Adrenal gland (tissue), 9 donors: ENCODE measurements at regions not wholly inside any gene's neighbourhood (a gene's known extent, or its start where the extent isn't known, plus 50 kb on each side); places are given as distances from the start of the nearest gene placed in this dataset.

Source experiments
- DNase-seq, 7 donors: peaks; one replicate each; pipeline ENCODE4 v3.0.0-alpha.2; 2019 to 2020
- H3K27ac ChIP-seq, 5 donors: fragments of 200-600 bp; sonication (generic) in 4 of 5; 1 replicate in 3 of 5; 2 replicates in 2 of 5; pipeline versions ENCODE4 v1.5.1 to v1.8.0; 2016 to 2020; ENCODE audit warnings: mild to moderate bottlenecking in 1 of 5
- H3K27me3 ChIP-seq: fragments of 200-600 bp; 2 replicates; pipeline ENCODE4 v1.8.0; 2021
- H3K36me3 ChIP-seq, 2 donors: fragments of 200-600 bp; replicated peaks in 1 of 2; 1 replicate in 1 of 2; 2 replicates in 1 of 2; pipeline versions ENCODE4 v1.5.1 to v1.8.0; 2018 to 2022
- H3K4me1 ChIP-seq, 2 donors: fragments of 200-600 bp; replicated peaks in 1 of 2; 1 replicate in 1 of 2; 2 replicates in 1 of 2; pipeline versions ENCODE4 v1.5.1 to v1.8.0; 2018 to 2021
- H3K4me3 ChIP-seq, 4 donors: fragments of 200-600 bp; sonication (generic) in 3 of 4; one replicate each; pipeline ENCODE4 v1.5.1; 2016 to 2018
- H3K9me3 ChIP-seq, 3 donors: fragments of 200-600 bp; sonication (generic) in 1 of 3; replicated peaks in 1 of 3; 1 replicate in 2 of 3; 2 replicates in 1 of 3; pipeline versions ENCODE4 v1.5.1 to v1.8.0; 2016 to 2021
- POLR2A ChIP-seq, 2 donors: fragments of 450-650 bp; IDR thresholded peaks; one replicate each; pipeline ENCODE4 v1.6.1; 2017; ENCODE audit warnings: antibody characterized with exemption in 2 of 2, mild to moderate bottlenecking in 2 of 2, moderate library complexity in 1 of 2
- WGBS, 4 donors: extraction: QIAGEN DNeasy Blood & Tissue Kit in 2 of 4; methylation state at CpG; one replicate each; pipeline versions ENCODE4 v1.1.5 to v1.1.7; 2013 to 2017; 5-methylcytosine and 5-hydroxymethylcytosine counted together
- intact Hi-C, 2 donors: fragments of 100-400 bp; cut with DNase I; formaldehyde crosslinking; loops; one replicate each; pipeline versions ENCODE4 v1.14.1 to v1.15.0; 2022 to 2023
- TF ChIP-seq, protein P1 (sequence below), 6 experiments: fragments of 450-650 bp in 4 of 6; fragments of 200-600 bp in 2 of 6; sonication (generic) in 1 of 6; IDR thresholded peaks; 1 replicate in 5 of 6; 2 replicates in 1 of 6; pipeline versions ENCODE4 v1.5.1 to v1.8.0; 2016 to 2021; ENCODE audit warnings: antibody characterized with exemption in 6 of 6, mild to moderate bottlenecking in 2 of 6, moderate library complexity in 1 of 6
- donor health status: healthy with polysubstance abuse.
- donor health status: Bipolar disorder and iron deficiency.
- donor health status: DM: yes; HTN: yes; CAD: no.
- donor health status: DM: no; HTN: no; CAD: no.
- donor health status: DM: no; HTN: no; CAD: no.

GRCh38 chr4:100879471-100879870, 361.6 kb upstream of the EMCN start:
- 87 to 100% (median 97%) methylated on average over 1 of the region's 1 CpG for WGBS, 4 donors

GRCh38 chr4:100876546-100876945, 358.7 kb upstream of the EMCN start:
- Histone ChIP-seq H3K4me1 (no peaks in the 10 kb centered on the region), H3K27me3 (no peaks in the 10 kb centered on the region), H3K36me3 (no peaks in the 10 kb centered on the region), H3K4me3 (no peak overlapping the region), H3K9me3 (no peaks in the 10 kb centered on the region), H3K27ac (no peak overlapping the region)
- DNase-seq, result no peak
- TF ChIP-seq, protein P1, sequence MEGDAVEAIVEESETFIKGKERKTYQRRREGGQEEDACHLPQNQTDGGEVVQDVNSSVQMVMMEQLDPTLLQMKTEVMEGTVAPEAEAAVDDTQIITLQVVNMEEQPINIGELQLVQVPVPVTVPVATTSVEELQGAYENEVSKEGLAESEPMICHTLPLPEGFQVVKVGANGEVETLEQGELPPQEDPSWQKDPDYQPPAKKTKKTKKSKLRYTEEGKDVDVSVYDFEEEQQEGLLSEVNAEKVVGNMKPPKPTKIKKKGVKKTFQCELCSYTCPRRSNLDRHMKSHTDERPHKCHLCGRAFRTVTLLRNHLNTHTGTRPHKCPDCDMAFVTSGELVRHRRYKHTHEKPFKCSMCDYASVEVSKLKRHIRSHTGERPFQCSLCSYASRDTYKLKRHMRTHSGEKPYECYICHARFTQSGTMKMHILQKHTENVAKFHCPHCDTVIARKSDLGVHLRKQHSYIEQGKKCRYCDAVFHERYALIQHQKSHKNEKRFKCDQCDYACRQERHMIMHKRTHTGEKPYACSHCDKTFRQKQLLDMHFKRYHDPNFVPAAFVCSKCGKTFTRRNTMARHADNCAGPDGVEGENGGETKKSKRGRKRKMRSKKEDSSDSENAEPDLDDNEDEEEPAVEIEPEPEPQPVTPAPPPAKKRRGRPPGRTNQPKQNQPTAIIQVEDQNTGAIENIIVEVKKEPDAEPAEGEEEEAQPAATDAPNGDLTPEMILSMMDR (IDR thresholded peaks at IDR 0.05), result no peak
- TF ChIP-seq POLR2A (IDR thresholded peaks at IDR 0.05), result no peak
- intact Hi-C loops, result no loop called here

More at GRCh38 chr4:100879471-100879870, 361.6 kb upstream of the EMCN start:
- no peak overlapping the region for H3K4me3 ChIP-seq
- H3K9me3 ChIP-seq, result no peaks in the 10 kb centered on the region
- intact Hi-C loops, result no loop called here
- no peak for TF ChIP-seq POLR2A (IDR thresholded peaks at IDR 0.05)
- TF ChIP-seq, protein P1 (IDR thresholded peaks at IDR 0.05), result no peak
- no peaks in the 10 kb centered on the region for H3K4me1 ChIP-seq
- DNase-seq, result no peak
- no peaks in the 10 kb centered on the region for H3K36me3 ChIP-seq
- H3K27me3 ChIP-seq, result no peaks in the 10 kb centered on the region
- no peak overlapping the region for H3K27ac ChIP-seq

- H3K9me3 ChIP-seq, result no peaks in the 10 kb centered on the region
- H3K4me1 ChIP-seq, result no peaks in the 10 kb centered on the region
- H3K27me3 ChIP-seq, result no peaks in the 10 kb centered on the region
- no peak overlapping the region for H3K27ac ChIP-seq
- 83 to 93% (median 89%) methylated on average over 4 of the region's 4 CpGs for WGBS, 4 donors
- no peaks in the 10 kb centered on the region for H3K36me3 ChIP-seq
- no peak overlapping the region for H3K4me3 ChIP-seq
- TF ChIP-seq, protein P1 (IDR thresholded peaks at IDR 0.05), result no peak
- TF ChIP-seq POLR2A (IDR thresholded peaks at IDR 0.05), result no peak
- DNase-seq, result no peak
- intact Hi-C loops, result no loop called here
These were observed 357.7 kb upstream of the EMCN start for GRCh38 chr4:100875296-100876068.

DNA sequence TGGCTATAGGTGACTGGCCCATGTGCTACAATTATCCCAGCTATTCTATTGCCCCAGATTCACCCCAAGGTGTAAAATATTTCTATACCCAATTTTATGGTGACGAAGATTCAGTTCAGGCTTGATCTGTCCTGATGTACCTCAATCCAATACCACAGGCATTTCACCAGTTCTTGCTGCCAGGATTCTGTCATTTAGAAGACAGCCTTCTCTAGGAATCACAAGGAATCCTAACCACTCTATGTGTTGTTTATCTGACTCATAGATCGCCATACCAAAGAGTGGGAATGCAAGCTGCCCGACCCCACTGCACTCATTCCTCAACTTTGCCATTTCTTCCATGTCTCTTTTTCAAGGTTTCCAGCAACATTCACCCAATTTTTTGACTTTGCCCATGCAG, 355.0 kb upstream of the EMCN start:
- Histone ChIP-seq H3K27me3 (no peaks in the 10 kb centered on the region), H3K4me3 (no peak overlapping the region), H3K36me3 (no peaks in the 10 kb centered on the region), H3K27ac (no peak overlapping the region), H3K9me3 (no peaks in the 10 kb centered on the region), H3K4me1 (no peaks in the 10 kb centered on the region)
- no peak for TF ChIP-seq POLR2A (IDR thresholded peaks at IDR 0.05)
- TF ChIP-seq, protein P1 (IDR thresholded peaks at IDR 0.05), result no peak
- 92 to 98% (median 95%) methylated on average over 3 of the region's 3 CpGs for WGBS, 4 donors
- DNase-seq, result no peak
- intact Hi-C loops, result no loop called here
